Sigmoid colon (tissue), 6 donors: ENCODE measurements at regions not wholly inside any gene's neighbourhood (a gene's known extent, or its start where the extent isn't known, plus 50 kb on each side); places are given as distances from the start of the nearest gene placed in this dataset.
A peak's percentile ranks its signal among the peaks of the same experiment; 100 is the strongest.

ENCODE experiments used
- DNase-seq: peaks from one replicate; pipeline ENCODE4 v3.0.0-alpha.2; 2019
- H3K27ac ChIP-seq, 4 donors: fragments of 200-600 bp; sonication (generic); one replicate each; pipeline ENCODE4 v1.5.1; 2016 to 2019; ENCODE audit warnings: mild to moderate bottlenecking in 1 of 4
- H3K27me3 ChIP-seq, 3 donors: fragments of 200-600 bp; sonication (generic); one replicate each; pipeline ENCODE4 v1.5.1; 2019; ENCODE audit warnings: mild to moderate bottlenecking in 1 of 3
- H3K36me3 ChIP-seq, 4 donors: fragments of 200-600 bp; sonication (generic); one replicate each; pipeline ENCODE4 v1.5.1; 2016 to 2019
- H3K4me1 ChIP-seq, 4 donors: fragments of 200-600 bp; sonication (generic); one replicate each; pipeline ENCODE4 v1.5.1; 2017 to 2019
- H3K4me3 ChIP-seq, 4 donors: fragments of 200-600 bp; sonication (generic); one replicate each; pipeline ENCODE4 v1.5.1; 2017 to 2019; ENCODE audit warnings: mild to moderate bottlenecking in 2 of 4, moderate library complexity in 1 of 4
- H3K9me3 ChIP-seq, 4 donors: fragments of 200-600 bp in 3 of 4; sonication (generic) in 3 of 4; one replicate each; pipeline versions ENCODE4 v1.5.1 to v1.6.1; 2013 to 2019
- EP300 ChIP-seq, 4 donors: sonication (generic); formaldehyde crosslinking; IDR thresholded peaks; one replicate each; pipeline ENCODE4 v1.6.1; 2017; ENCODE audit warnings: antibody characterized with exemption in 4 of 4
- POLR2A ChIP-seq, 2 donors: fragments of 450-650 bp; IDR thresholded peaks; one replicate each; pipeline ENCODE4 v1.6.1; 2016; ENCODE audit warnings: antibody characterized with exemption in 2 of 2, mild to moderate bottlenecking in 2 of 2, moderate library complexity in 2 of 2
- POLR2AphosphoS5 ChIP-seq, 4 donors: sonication (generic); formaldehyde crosslinking; IDR thresholded peaks; one replicate each; pipeline ENCODE4 v1.6.1; 2017; ENCODE audit warnings: antibody characterized with exemption in 4 of 4
- WGBS, 2 donors: extraction: QIAGEN DNeasy Blood & Tissue Kit; methylation state at CpG; one replicate each; pipeline ENCODE4 v1.1.7; 2013; 5-methylcytosine and 5-hydroxymethylcytosine counted together
- intact Hi-C: fragments of 100-400 bp; cut with DNase I; formaldehyde crosslinking; loops from one replicate; pipeline ENCODE4 v1.15.1; 2023
- TF ChIP-seq, protein P1 (sequence below), 4 experiments: fragments of 450-650 bp in 3 of 4; fragments of 200-600 bp in 1 of 4; IDR thresholded peaks; one replicate each; pipeline ENCODE4 v1.5.1; 2016 to 2019; ENCODE audit warnings: antibody characterized with exemption in 4 of 4, mild to moderate bottlenecking in 3 of 4, moderate library complexity in 2 of 4
- donor health status: healthy with polysubstance abuse.
- donor health status: healthy.

GRCh38 chr10:78899996-78900714, 168.6 kb upstream of the ZMIZ1 start:
- intact Hi-C loops: no loop called here
- Histone ChIP-seq H3K27me3 (no peaks in the 10 kb centered on the region), H3K27ac (peak overlapping the region in 1 of 4 donors; percentile 40), H3K36me3 (no peaks in the 10 kb centered on the region), H3K9me3 (no peaks in the 10 kb centered on the region), H3K4me3 (no peak overlapping the region), H3K4me1 (no peaks in the 10 kb centered on the region)
- peak; percentile 83 for DNase-seq
- TF ChIP-seq, protein P1, sequence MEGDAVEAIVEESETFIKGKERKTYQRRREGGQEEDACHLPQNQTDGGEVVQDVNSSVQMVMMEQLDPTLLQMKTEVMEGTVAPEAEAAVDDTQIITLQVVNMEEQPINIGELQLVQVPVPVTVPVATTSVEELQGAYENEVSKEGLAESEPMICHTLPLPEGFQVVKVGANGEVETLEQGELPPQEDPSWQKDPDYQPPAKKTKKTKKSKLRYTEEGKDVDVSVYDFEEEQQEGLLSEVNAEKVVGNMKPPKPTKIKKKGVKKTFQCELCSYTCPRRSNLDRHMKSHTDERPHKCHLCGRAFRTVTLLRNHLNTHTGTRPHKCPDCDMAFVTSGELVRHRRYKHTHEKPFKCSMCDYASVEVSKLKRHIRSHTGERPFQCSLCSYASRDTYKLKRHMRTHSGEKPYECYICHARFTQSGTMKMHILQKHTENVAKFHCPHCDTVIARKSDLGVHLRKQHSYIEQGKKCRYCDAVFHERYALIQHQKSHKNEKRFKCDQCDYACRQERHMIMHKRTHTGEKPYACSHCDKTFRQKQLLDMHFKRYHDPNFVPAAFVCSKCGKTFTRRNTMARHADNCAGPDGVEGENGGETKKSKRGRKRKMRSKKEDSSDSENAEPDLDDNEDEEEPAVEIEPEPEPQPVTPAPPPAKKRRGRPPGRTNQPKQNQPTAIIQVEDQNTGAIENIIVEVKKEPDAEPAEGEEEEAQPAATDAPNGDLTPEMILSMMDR (IDR thresholded peaks at IDR 0.05): no peak
- 64 to 78% methylated on average over 11 of the region's 11 CpGs for WGBS, 2 donors

DNA sequence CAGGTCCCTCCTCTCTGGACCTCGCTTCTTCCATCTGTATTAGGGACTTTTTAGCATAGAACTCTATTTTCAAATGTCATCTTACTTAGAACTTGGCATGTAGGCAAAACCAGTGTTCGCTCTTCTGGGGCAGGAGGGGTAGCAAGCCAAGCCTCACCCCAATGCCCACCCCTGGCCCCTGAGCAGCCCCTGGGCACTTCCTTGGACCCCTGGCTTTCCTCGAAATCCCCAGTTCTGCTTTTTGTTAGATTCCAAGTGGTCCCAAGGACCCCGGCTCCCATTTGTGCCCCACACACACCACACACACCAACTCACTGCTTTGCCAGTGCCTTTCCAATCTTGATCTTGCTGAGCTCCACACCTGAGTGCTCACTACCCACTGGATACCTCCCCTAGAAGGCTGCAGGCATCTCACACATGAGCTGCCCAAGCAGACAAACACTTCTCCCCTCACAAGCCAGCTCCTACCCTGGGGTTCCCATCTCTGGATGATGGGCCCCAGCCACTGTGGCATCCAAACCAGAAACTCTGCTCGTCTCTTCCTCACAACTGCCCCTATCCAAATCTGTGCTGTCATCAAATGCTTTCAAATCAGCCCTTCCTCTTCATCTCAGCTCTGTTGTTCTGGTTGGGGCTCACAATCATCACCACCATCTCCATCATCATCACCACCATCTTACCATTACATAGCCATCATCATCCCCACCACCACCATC, 167.9 kb upstream of the ZMIZ1 start:
- H3K4me3 ChIP-seq: no peak overlapping the region
- no peak for DNase-seq
- intact Hi-C loops: no loop called here
- H3K4me1 ChIP-seq: no peaks in the 10 kb centered on the region
- 89 to 92% methylated on average over 5 of the region's 5 CpGs for WGBS, 2 donors
- H3K9me3 ChIP-seq: no peaks in the 10 kb centered on the region
- TF ChIP-seq, protein P1 (IDR thresholded peaks at IDR 0.05): no peak
- TF ChIP-seq EP300 (IDR thresholded peaks at IDR 0.05): no peak
- peak overlapping the region in 1 of 4 donors; percentile 40 for H3K27ac ChIP-seq
- no peaks in the 10 kb centered on the region for H3K36me3 ChIP-seq
- H3K27me3 ChIP-seq: no peaks in the 10 kb centered on the region

DNA sequence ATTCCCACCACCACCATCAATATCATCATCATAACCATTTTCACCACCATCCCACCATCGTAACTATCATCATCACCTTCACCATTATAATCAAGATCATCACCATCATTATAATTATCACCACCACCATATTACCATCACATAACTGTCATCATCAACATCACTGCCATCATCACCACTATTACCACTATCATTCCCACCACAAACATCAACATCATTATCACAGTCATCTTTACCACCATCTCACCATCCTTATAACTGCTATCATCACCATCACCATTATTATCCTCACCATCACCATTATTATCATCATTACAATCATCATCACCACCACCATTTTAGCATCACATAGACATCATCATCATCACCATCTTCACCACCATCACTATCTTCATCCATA, 167.1 kb upstream of the ZMIZ1 start:
- Histone ChIP-seq H3K4me3 (no peak overlapping the region), H3K27ac (no peak overlapping the region), H3K36me3 (no peaks in the 10 kb centered on the region), H3K27me3 (no peaks in the 10 kb centered on the region), H3K9me3 (no peaks in the 10 kb centered on the region), H3K4me1 (no peaks in the 10 kb centered on the region)
- 93 to 94% methylated on average over 1 of the region's 1 CpG for WGBS, 2 donors
- TF ChIP-seq POLR2A (IDR thresholded peaks at IDR 0.05): no peak
- TF ChIP-seq, protein P1 (IDR thresholded peaks at IDR 0.05): no peak
- DNase-seq: no peak
- intact Hi-C loops: no loop called here

GRCh38 chr10:78902815-78903214, 166.0 kb upstream of the ZMIZ1 start:
- H3K4me1 ChIP-seq: no peaks in the 10 kb centered on the region
- no peak for DNase-seq
- no peak overlapping the region for H3K27ac ChIP-seq
- H3K36me3 ChIP-seq: no peaks in the 10 kb centered on the region
- TF ChIP-seq POLR2A (IDR thresholded peaks at IDR 0.05) (no peak), POLR2AphosphoS5 (IDR thresholded peaks at IDR 0.05) (no peak)
- TF ChIP-seq, protein P1 (IDR thresholded peaks at IDR 0.05): no peak
- intact Hi-C loops: no loop called here
- 86 to 89% methylated on average over 3 of the region's 3 CpGs for WGBS, 2 donors
- H3K9me3 ChIP-seq: no peaks in the 10 kb centered on the region
- no peak overlapping the region for H3K4me3 ChIP-seq
- H3K27me3 ChIP-seq: no peaks in the 10 kb centered on the region
